Nephron progenitor cell (in vitro differentiated cells): ENCODE measurements at regions not wholly inside any gene's neighbourhood (a gene's known extent, or its start where the extent isn't known, plus 50 kb on each side); places are given as distances from the start of the nearest gene placed in this dataset.

Experiments used
- DNase-seq: peaks from one replicate; pipeline ENCODE4 v3.0.0; 2021
- H3K27ac Mint-ChIP-seq: 2 replicates; pipeline ENCODE4 v1.8.0; 2021; ENCODE audit warnings: mild to moderate bottlenecking, moderate library complexity, mixed read lengths
- H3K27me3 Mint-ChIP-seq: 2 replicates; pipeline ENCODE4 v1.8.0; 2021; ENCODE audit warnings: mild to moderate bottlenecking, low read depth, mixed read lengths; ENCODE audit not compliant: poor library complexity
- H3K36me3 Mint-ChIP-seq: 2 replicates; pipeline ENCODE4 v1.8.0; 2021; ENCODE audit warnings: low read depth, mixed read lengths
- H3K4me1 Mint-ChIP-seq: 2 replicates; pipeline ENCODE4 v1.8.0; 2021; ENCODE audit warnings: mixed read lengths
- H3K4me3 Mint-ChIP-seq: 2 replicates; pipeline ENCODE4 v1.8.0; 2021; ENCODE audit warnings: mild to moderate bottlenecking, moderate library complexity, mixed read lengths
- H3K9me3 Mint-ChIP-seq: 2 replicates; pipeline ENCODE4 v1.8.0; 2021; ENCODE audit warnings: mild to moderate bottlenecking, moderate library complexity, mixed read lengths
- CTCF ChIP-seq: fragments of 200-600 bp; sonication (generic); IDR thresholded peaks from 2 replicates; pipeline ENCODE4 v1.5.0; 2021; ENCODE audit warnings: antibody characterized with exemption

- no peak overlapping the region for H3K4me3 Mint-ChIP-seq
- no peak for DNase-seq
- no peak overlapping the region for H3K27ac Mint-ChIP-seq
- H3K27me3 Mint-ChIP-seq: peaks cover 3% of the 10 kb centered on the region
- no peaks in the 10 kb centered on the region for H3K4me1 Mint-ChIP-seq
- no peaks in the 10 kb centered on the region for H3K9me3 Mint-ChIP-seq
- H3K36me3 Mint-ChIP-seq: no peaks in the 10 kb centered on the region
- no peak for TF ChIP-seq CTCF
Observed at GRCh38 chr3:20540066-20540465, 354.1 kb upstream of the SGO1 start.

DNA sequence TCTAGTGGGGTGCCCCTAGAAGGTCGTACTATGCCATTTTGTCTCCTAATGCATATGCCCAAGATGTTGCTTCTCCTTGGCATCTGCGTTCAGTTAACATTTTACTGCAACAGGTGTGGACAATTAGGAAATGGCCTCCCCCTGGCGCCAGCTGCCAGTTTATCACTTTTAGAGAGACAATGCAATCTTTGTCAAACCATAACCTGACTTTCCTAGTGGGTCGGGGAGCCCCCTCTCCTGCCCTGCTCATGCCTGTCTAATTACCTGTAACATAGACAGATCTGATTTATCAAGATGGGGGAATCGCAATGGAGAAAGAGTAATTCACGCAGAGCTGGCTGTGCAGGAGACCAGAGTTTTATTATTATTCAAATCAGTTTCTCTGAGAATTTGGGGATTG is 353.7 kb upstream of the SGO1 start:
- DNase-seq: no peak
- Mint-ChIP-seq H3K27me3 (peaks cover 3% of the 10 kb centered on the region), H3K9me3 (no peaks in the 10 kb centered on the region), H3K27ac (no peak overlapping the region), H3K4me1 (no peaks in the 10 kb centered on the region), H3K4me3 (no peak overlapping the region), H3K36me3 (no peaks in the 10 kb centered on the region)
- TF ChIP-seq CTCF: no peak

GRCh38 chr3:20537234-20537633 is 351.2 kb upstream of the SGO1 start:
- no peaks in the 10 kb centered on the region for H3K4me1 Mint-ChIP-seq
- H3K9me3 Mint-ChIP-seq: no peaks in the 10 kb centered on the region
- no peak for TF ChIP-seq CTCF
- no peaks in the 10 kb centered on the region for H3K36me3 Mint-ChIP-seq
- peaks cover 7% of the 10 kb centered on the region for H3K27me3 Mint-ChIP-seq
- no peak for DNase-seq
- no peak overlapping the region for H3K4me3 Mint-ChIP-seq
- no peak overlapping the region for H3K27ac Mint-ChIP-seq

- TF ChIP-seq CTCF: no peak
- H3K4me3 Mint-ChIP-seq: no peak overlapping the region
- H3K9me3 Mint-ChIP-seq: no peaks in the 10 kb centered on the region
- H3K27ac Mint-ChIP-seq: no peak overlapping the region
- no peaks in the 10 kb centered on the region for H3K36me3 Mint-ChIP-seq
- H3K4me1 Mint-ChIP-seq: no peaks in the 10 kb centered on the region
- no peak for DNase-seq
- H3K27me3 Mint-ChIP-seq: peaks cover 4% of the 10 kb centered on the region
Observed at GRCh38 chr3:20529911-20530310, 343.9 kb upstream of the SGO1 start.

- no peak for DNase-seq
- TF ChIP-seq CTCF: no peak
- no peaks in the 10 kb centered on the region for H3K27me3 Mint-ChIP-seq
- no peak overlapping the region for H3K4me3 Mint-ChIP-seq
- H3K9me3 Mint-ChIP-seq: no peaks in the 10 kb centered on the region
- no peak overlapping the region for H3K27ac Mint-ChIP-seq
- H3K4me1 Mint-ChIP-seq: no peaks in the 10 kb centered on the region
- no peaks in the 10 kb centered on the region for H3K36me3 Mint-ChIP-seq
Observed at GRCh38 chr3:20528180-20528770, 342.3 kb upstream of the SGO1 start.

DNA sequence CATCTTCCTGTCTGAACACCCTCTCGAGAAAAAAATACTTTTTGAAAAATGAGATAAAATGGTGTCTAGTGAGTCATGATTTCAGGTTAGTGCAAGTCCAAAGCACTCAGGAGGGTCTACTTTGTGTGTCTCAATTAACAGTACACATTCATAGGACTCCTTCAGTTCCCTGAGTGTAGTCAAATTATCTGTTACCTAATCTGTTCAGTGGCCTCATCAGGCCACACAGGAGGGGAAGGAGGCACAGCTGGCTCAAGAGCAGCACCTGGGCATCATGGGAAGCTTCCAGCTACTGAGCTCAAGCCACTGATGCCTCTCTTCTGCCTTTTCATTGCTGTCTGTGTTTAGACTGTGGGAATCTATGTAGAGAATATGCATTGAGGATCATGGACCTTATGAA is 341.4 kb upstream of the SGO1 start:
- Mint-ChIP-seq H3K4me3 (no peak overlapping the region), H3K36me3 (no peaks in the 10 kb centered on the region), H3K4me1 (no peaks in the 10 kb centered on the region), H3K27ac (no peak overlapping the region), H3K27me3 (no peaks in the 10 kb centered on the region), H3K9me3 (no peaks in the 10 kb centered on the region)
- no peak for DNase-seq
- no peak for TF ChIP-seq CTCF
